HEK293 (cell line): ENCODE measurements at regions not wholly inside any gene's neighbourhood (a gene's known extent, or its start where the extent isn't known, plus 50 kb on each side); places are given as distances from the start of the nearest gene placed in this dataset.
A peak's percentile ranks its signal among the peaks of the same experiment; 100 is the strongest.

Experiments used
- BCL11B ChIP-seq: fragments of 450-650 bp; formaldehyde crosslinking; IDR thresholded peaks from 2 replicates; pipeline ENCODE4 v1.5.1; 2016; ENCODE audit warnings: low read depth, missing biosample characterization, missing genetic modification characterization
- EGR2 ChIP-seq: fragments of 450-650 bp; formaldehyde crosslinking; IDR thresholded peaks from 2 replicates; pipeline ENCODE4 v1.5.1; 2016; ENCODE audit warnings: low read depth, missing biosample characterization, missing genetic modification characterization
- GLI2 ChIP-seq: fragments of 450-650 bp; formaldehyde crosslinking; IDR thresholded peaks from 2 replicates; pipeline ENCODE4; 2017; ENCODE audit warnings: missing biosample characterization, missing genetic modification characterization, low read depth, borderline replicate concordance
- GLI4 ChIP-seq: fragments of 450-650 bp; formaldehyde crosslinking; IDR thresholded peaks from 2 replicates; pipeline ENCODE4 v1.5.1; 2016; ENCODE audit warnings: missing biosample characterization, missing genetic modification characterization
- GLIS2 ChIP-seq: fragments of 450-650 bp; formaldehyde crosslinking; IDR thresholded peaks from 2 replicates; pipeline ENCODE4 v1.5.1; 2016; ENCODE audit warnings: missing biosample characterization, missing genetic modification characterization
- HIC1 ChIP-seq: fragments of 450-650 bp; formaldehyde crosslinking; IDR thresholded peaks from 2 replicates; pipeline ENCODE4 v1.5.1; 2016; ENCODE audit warnings: missing biosample characterization, missing genetic modification characterization
- IKZF3 ChIP-seq: fragments of 450-650 bp; IDR thresholded peaks from 2 replicates; pipeline ENCODE4 v1.5.0; 2018; ENCODE audit warnings: missing biosample characterization, mild to moderate bottlenecking, missing genetic modification characterization, moderate library complexity
- PRDM1 ChIP-seq: fragments of 450-650 bp; formaldehyde crosslinking; IDR thresholded peaks from 2 replicates; pipeline ENCODE4; 2016; ENCODE audit warnings: missing biosample characterization, missing genetic modification characterization
- SETDB1 ChIP-seq: IDR thresholded peaks from one replicate; pipeline ENCODE4 v1.6.1; 2017; ENCODE audit warnings: mild to moderate bottlenecking, low read length, moderate library complexity, mixed read lengths; ENCODE audit not compliant: insufficient read length
- SP7 ChIP-seq: fragments of 450-650 bp; formaldehyde crosslinking; IDR thresholded peaks from 2 replicates; pipeline ENCODE4 v1.5.1; 2016; ENCODE audit warnings: missing biosample characterization, missing genetic modification characterization
- WT1 ChIP-seq: fragments of 450-650 bp; formaldehyde crosslinking; IDR thresholded peaks from 2 replicates; pipeline ENCODE4 v1.5.1; 2016; ENCODE audit warnings: missing biosample characterization, missing genetic modification characterization
- ZBTB7A ChIP-seq: fragments of 450-650 bp; formaldehyde crosslinking; IDR thresholded peaks from 2 replicates; pipeline ENCODE4 v1.5.1; 2016; ENCODE audit warnings: low read depth, missing biosample characterization, missing genetic modification characterization
- ZFP37 ChIP-seq: fragments of 450-650 bp; formaldehyde crosslinking; IDR thresholded peaks from 2 replicates; pipeline ENCODE4 v1.5.1; 2016; ENCODE audit warnings: missing biosample characterization, missing genetic modification characterization
- ZNF10 ChIP-seq: fragments of 450-650 bp; formaldehyde crosslinking; IDR thresholded peaks from 2 replicates; pipeline ENCODE4 v1.5.1; 2017; ENCODE audit warnings: missing biosample characterization, missing genetic modification characterization
- ZNF155 ChIP-seq: fragments of 450-650 bp; formaldehyde crosslinking; IDR thresholded peaks from 2 replicates; pipeline ENCODE4 v1.5.1; 2016; ENCODE audit warnings: missing biosample characterization, missing genetic modification characterization
- ZNF157 ChIP-seq: fragments of 450-650 bp; formaldehyde crosslinking; IDR thresholded peaks from 2 replicates; pipeline ENCODE4 v1.5.1; 2016; ENCODE audit warnings: missing biosample characterization, missing genetic modification characterization
- ZNF169 ChIP-seq: fragments of 450-650 bp; formaldehyde crosslinking; IDR thresholded peaks from 2 replicates; pipeline ENCODE4 v1.5.1; 2016; ENCODE audit warnings: missing biosample characterization, missing genetic modification characterization
- ZNF23 ChIP-seq: fragments of 450-650 bp; formaldehyde crosslinking; IDR thresholded peaks from 2 replicates; pipeline ENCODE4 v1.5.1; 2016; ENCODE audit warnings: missing biosample characterization, missing genetic modification characterization, borderline replicate concordance
- ZNF280C ChIP-seq: fragments of 450-650 bp; formaldehyde crosslinking; IDR thresholded peaks from 2 replicates; pipeline ENCODE4 v1.5.1; 2016; ENCODE audit warnings: missing biosample characterization, missing genetic modification characterization
- ZNF335 ChIP-seq: fragments of 450-650 bp; formaldehyde crosslinking; conservative IDR thresholded peaks from 2 replicates; pipeline ENCODE4 v1.5.1; 2016; ENCODE audit warnings: missing biosample characterization, missing genetic modification characterization
- ZNF341 ChIP-seq: fragments of 450-650 bp; formaldehyde crosslinking; IDR thresholded peaks from 2 replicates; pipeline ENCODE4; 2016; ENCODE audit warnings: low read depth, missing biosample characterization, missing genetic modification characterization
- ZNF366 ChIP-seq: fragments of 450-650 bp; formaldehyde crosslinking; conservative IDR thresholded peaks from 2 replicates; pipeline ENCODE4 v1.5.1; 2016; ENCODE audit warnings: missing biosample characterization, missing genetic modification characterization
- ZNF37A ChIP-seq: fragments of 450-650 bp; IDR thresholded peaks from 2 replicates; pipeline ENCODE4 v1.5.1; 2018; ENCODE audit warnings: missing biosample characterization, missing genetic modification characterization
- ZNF394 ChIP-seq: fragments of 450-650 bp; formaldehyde crosslinking; IDR thresholded peaks from 2 replicates; pipeline ENCODE4 v1.5.1; 2016; ENCODE audit warnings: missing biosample characterization, missing genetic modification characterization, mild to moderate bottlenecking, moderate library complexity, borderline replicate concordance
- ZNF416 ChIP-seq: fragments of 450-650 bp; formaldehyde crosslinking; IDR thresholded peaks from 2 replicates; pipeline ENCODE4 v1.5.1; 2016; ENCODE audit warnings: missing biosample characterization, missing genetic modification characterization
- ZNF48 ChIP-seq: fragments of 450-650 bp; formaldehyde crosslinking; IDR thresholded peaks from 2 replicates; pipeline ENCODE4 v1.5.1; 2016; ENCODE audit warnings: missing biosample characterization, missing genetic modification characterization
- ZNF521 ChIP-seq: fragments of 450-650 bp; formaldehyde crosslinking; IDR thresholded peaks from 2 replicates; pipeline ENCODE4 v1.5.1; 2017; ENCODE audit warnings: missing biosample characterization, mild to moderate bottlenecking, missing genetic modification characterization
- ZNF530 ChIP-seq: fragments of 450-650 bp; formaldehyde crosslinking; IDR thresholded peaks from 2 replicates; pipeline ENCODE4 v1.5.1; 2016; ENCODE audit warnings: low read depth, missing biosample characterization, missing genetic modification characterization
- ZNF549 ChIP-seq: fragments of 450-650 bp; IDR thresholded peaks from 2 replicates; pipeline ENCODE4 v1.5.1; 2018; ENCODE audit warnings: missing biosample characterization, missing genetic modification characterization, mild to moderate bottlenecking, inconsistent platforms, moderate library complexity
- ZNF558 ChIP-seq: fragments of 450-650 bp; formaldehyde crosslinking; IDR thresholded peaks from 2 replicates; pipeline ENCODE4 v1.5.1; 2016; ENCODE audit warnings: missing biosample characterization, missing genetic modification characterization
- ZNF600 ChIP-seq: fragments of 450-650 bp; formaldehyde crosslinking; IDR thresholded peaks from 2 replicates; pipeline ENCODE4 v1.5.1; 2016; ENCODE audit warnings: missing biosample characterization, missing genetic modification characterization
- ZNF624 ChIP-seq: fragments of 450-650 bp; formaldehyde crosslinking; IDR thresholded peaks from 2 replicates; pipeline ENCODE4 v1.5.1; 2017; ENCODE audit warnings: missing biosample characterization, missing genetic modification characterization
- ZNF654 ChIP-seq: fragments of 450-650 bp; formaldehyde crosslinking; IDR thresholded peaks from 2 replicates; pipeline ENCODE4 v1.5.1; 2016; ENCODE audit warnings: low read depth, missing biosample characterization, missing genetic modification characterization
- ZNF677 ChIP-seq: fragments of 450-650 bp; IDR thresholded peaks from 2 replicates; pipeline ENCODE4 v1.5.0; 2018; ENCODE audit warnings: missing biosample characterization, mild to moderate bottlenecking, missing genetic modification characterization, moderate library complexity
- ZNF701 ChIP-seq: fragments of 450-650 bp; formaldehyde crosslinking; IDR thresholded peaks from 2 replicates; pipeline ENCODE4 v1.5.1; 2016; ENCODE audit warnings: missing biosample characterization, missing genetic modification characterization
- ZNF791 ChIP-seq: fragments of 450-650 bp; formaldehyde crosslinking; IDR thresholded peaks from 2 replicates; pipeline ENCODE4 v1.5.1; 2016; ENCODE audit warnings: missing biosample characterization, missing genetic modification characterization
- TF ChIP-seq, protein P1 (sequence below): fragments of 450-650 bp; formaldehyde crosslinking; IDR thresholded peaks from 2 replicates; pipeline ENCODE4 v1.5.1; 2016; ENCODE audit warnings: missing biosample characterization, missing genetic modification characterization

DNA sequence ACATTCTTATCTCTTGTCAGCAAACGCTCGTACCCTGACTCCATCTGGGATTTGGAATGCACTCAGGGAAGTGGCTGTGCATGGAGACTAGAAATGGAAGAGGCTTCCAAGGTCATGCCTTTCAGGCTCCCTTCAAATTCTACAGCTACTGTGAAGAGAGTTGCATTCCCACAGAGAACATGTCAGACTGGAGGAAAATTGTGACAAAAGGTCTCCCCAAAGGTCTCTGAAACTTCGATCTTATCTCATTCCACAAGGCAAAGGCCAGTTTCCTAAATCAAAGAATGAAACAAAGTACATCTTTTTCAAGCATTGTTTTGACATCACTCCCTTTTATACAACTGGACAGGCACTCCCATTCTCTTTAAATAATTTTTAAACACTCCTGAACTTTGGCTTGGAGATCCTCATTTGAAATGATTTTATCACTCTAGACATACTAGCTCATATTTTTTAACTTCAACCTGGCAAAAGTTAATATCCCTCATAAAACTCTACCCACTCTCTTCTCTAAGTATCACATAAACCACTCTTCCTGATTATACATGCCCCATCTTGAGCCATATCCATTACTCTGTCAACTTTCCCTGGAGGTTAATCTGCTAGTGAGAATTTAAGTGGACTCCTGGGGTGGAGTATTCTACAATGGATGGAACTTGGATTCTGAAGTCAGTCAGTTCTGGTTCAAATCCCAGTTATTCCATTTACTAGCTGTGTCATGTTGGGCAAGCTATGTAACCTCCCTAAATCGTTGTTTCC lies 218.1 kb upstream of the HMGA2 start (continued):
- TF ChIP-seq ZNF280C (no peak), ZNF530 (tag by site-specific recombination) (no peak), ZFP37 (tag by site-specific recombination) (0 out of 2 replicates have a peak, but pooled peaks have one; percentile 31), GLI4 (no peak), ZNF157 (no peak), ZNF416 (no peak), GLIS2 (no peak), ZNF791 (tag by site-specific recombination) (no peak), PRDM1 (tag by site-specific recombination) (no peak), WT1 (peak; percentile 98), ZNF10 (tag by site-specific recombination) (peak; percentile 94), ZNF549 (no peak), EGR2 (peak; percentile 37; the same call in 1 of the 2 replicates), HIC1 (0 out of 2 replicates have a peak, but pooled peaks have one; percentile 35), ZNF155 (tag by site-specific recombination) (no peak), ZNF341 (tag by site-specific recombination) (no peak; the same call in 1 of the 2 replicates), ZBTB7A (no peak), IKZF3 (no peak), GLI2 (peak; percentile 94; the same call in 1 of the 2 replicates), ZNF335 (tag by site-specific recombination) (peak; percentile 44), ZNF701 (tag by site-specific recombination) (no peak), BCL11B (no peak), ZNF23 (tag by site-specific recombination) (no peak), ZNF394 (tag by site-specific recombination) (peak; percentile 65; the same call in 1 of the 2 replicates), ZNF677 (tag by site-specific recombination) (no peak), ZNF521 (tag by site-specific recombination) (no peak), ZNF366 (tag by site-specific recombination) (no peak), SP7 (peak; percentile 93), ZNF48 (tag by site-specific recombination) (no peak), ZNF654 (tag by site-specific recombination) (no peak), ZNF169 (tag by site-specific recombination) (no peak), ZNF624 (no peak), ZNF558 (tag by site-specific recombination) (0 out of 2 replicates have a peak, but pooled peaks have one; percentile 25), SETDB1 (no peak), ZNF37A (tag by site-specific recombination) (no peak), ZNF600 (tag by site-specific recombination) (peak; percentile 80)
- TF ChIP-seq, protein P1, sequence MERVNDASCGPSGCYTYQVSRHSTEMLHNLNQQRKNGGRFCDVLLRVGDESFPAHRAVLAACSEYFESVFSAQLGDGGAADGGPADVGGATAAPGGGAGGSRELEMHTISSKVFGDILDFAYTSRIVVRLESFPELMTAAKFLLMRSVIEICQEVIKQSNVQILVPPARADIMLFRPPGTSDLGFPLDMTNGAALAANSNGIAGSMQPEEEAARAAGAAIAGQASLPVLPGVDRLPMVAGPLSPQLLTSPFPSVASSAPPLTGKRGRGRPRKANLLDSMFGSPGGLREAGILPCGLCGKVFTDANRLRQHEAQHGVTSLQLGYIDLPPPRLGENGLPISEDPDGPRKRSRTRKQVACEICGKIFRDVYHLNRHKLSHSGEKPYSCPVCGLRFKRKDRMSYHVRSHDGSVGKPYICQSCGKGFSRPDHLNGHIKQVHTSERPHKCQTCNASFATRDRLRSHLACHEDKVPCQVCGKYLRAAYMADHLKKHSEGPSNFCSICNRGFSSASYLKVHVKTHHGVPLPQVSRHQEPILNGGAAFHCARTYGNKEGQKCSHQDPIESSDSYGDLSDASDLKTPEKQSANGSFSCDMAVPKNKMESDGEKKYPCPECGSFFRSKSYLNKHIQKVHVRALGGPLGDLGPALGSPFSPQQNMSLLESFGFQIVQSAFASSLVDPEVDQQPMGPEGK (tag by site-specific recombination) = peak; percentile 77
